WTC11 (cell line): ENCODE measurements at regions not wholly inside any gene's neighbourhood (a gene's known extent, or its start where the extent isn't known, plus 50 kb on each side); places are given as distances from the start of the nearest gene placed in this dataset.

Source experiments
- ATAC-seq: fragments of 200-7000 bp; cut with Tn5 transposase; 2 replicates; pipeline ENCODE4 v1.10.0; 2021; ENCODE audit warnings: mild to moderate bottlenecking, moderate library complexity
- CTCF ChIA-PET: fragments of 300-600 bp; sonication (Branson Sonifier 250); formaldehyde crosslinking; loops from one replicate; lab custom pipeline; 2021; ENCODE audit warnings: antibody characterized with exemption; lab: Charles Lee
- POLR2A ChIA-PET: fragments of 350-600 bp; sonication (Branson Sonifier 250); formaldehyde crosslinking; loops from one replicate; lab custom pipeline; 2021; ENCODE audit warnings: antibody characterized with exemption; lab: Charles Lee
- DNase-seq: peaks from one replicate; pipeline ENCODE4 v3.0.0; 2021; ENCODE audit warnings: low spot score
- H3K27ac Mint-ChIP-seq: 2 replicates; pipeline ENCODE4 v1.8.0; 2021; ENCODE audit warnings: mixed read lengths
- H3K27me3 Mint-ChIP-seq: 2 replicates; pipeline ENCODE4 v1.8.0; 2021; ENCODE audit warnings: low read depth, mild to moderate bottlenecking, moderate library complexity, mixed read lengths
- H3K36me3 Mint-ChIP-seq: 2 replicates; pipeline ENCODE4 v1.8.0; 2021; ENCODE audit warnings: mixed read lengths
- H3K4me1 Mint-ChIP-seq: 2 replicates; pipeline ENCODE4 v1.8.0; 2022; ENCODE audit warnings: mixed read lengths
- H3K4me3 Mint-ChIP-seq: 2 replicates; pipeline ENCODE4 v1.8.0; 2021; ENCODE audit warnings: mild to moderate bottlenecking, moderate library complexity, mixed read lengths
- H3K9me3 Mint-ChIP-seq: 2 replicates; pipeline ENCODE4 v1.8.0; 2021; ENCODE audit warnings: mixed read lengths
- CREM ChIP-seq: sonication (generic); formaldehyde crosslinking; IDR thresholded peaks from 2 replicates; pipeline ENCODE4 v1.8.1; 2022; ENCODE audit warnings: mild to moderate bottlenecking, missing genetic modification reagents, moderate library complexity
- EMX1 ChIP-seq: fragments of 250-450 bp; sonication (Bioruptor Pico); IDR thresholded peaks from 2 replicates; pipeline ENCODE4 v1.8.0; 2021; ENCODE audit warnings: mild to moderate bottlenecking
- ESRRA ChIP-seq: sonication (generic); formaldehyde crosslinking; IDR thresholded peaks from 2 replicates; pipeline ENCODE4 v1.8.1; 2022; ENCODE audit warnings: mild to moderate bottlenecking, missing genetic modification reagents, borderline replicate concordance
- FOXK1 ChIP-seq: sonication (generic); formaldehyde crosslinking; IDR thresholded peaks from 2 replicates; pipeline ENCODE4 v1.8.0; 2022; ENCODE audit warnings: mild to moderate bottlenecking, moderate library complexity, missing genetic modification reagents
- GABPB1 ChIP-seq: sonication (generic); formaldehyde crosslinking; IDR thresholded peaks from 2 replicates; pipeline ENCODE4 v1.8.1; 2023; ENCODE audit warnings: mild to moderate bottlenecking, missing genetic modification reagents
- JAZF1 ChIP-seq: fragments of 250-450 bp; sonication (Bioruptor Pico); IDR thresholded peaks from 2 replicates; pipeline ENCODE4 v1.9.0; 2021; ENCODE audit warnings: moderate library complexity, mild to moderate bottlenecking, inconsistent platforms
- NR3C1 ChIP-seq: sonication (generic); formaldehyde crosslinking; conservative IDR thresholded peaks from 2 replicates; pipeline ENCODE4 v1.8.1; 2023; ENCODE audit warnings: low read depth, mild to moderate bottlenecking, missing genetic modification reagents
- OVOL2 ChIP-seq: fragments of 250-450 bp; sonication (Bioruptor Pico); IDR thresholded peaks from 2 replicates; pipeline ENCODE4 v1.9.0; 2021; ENCODE audit warnings: mild to moderate bottlenecking, borderline replicate concordance
- RORB ChIP-seq: fragments of 250-450 bp; sonication (Bioruptor Pico); IDR thresholded peaks from 2 replicates; pipeline ENCODE4 v1.9.0; 2021; ENCODE audit warnings: mild to moderate bottlenecking
- SOX15 ChIP-seq: fragments of 250-450 bp; sonication (Bioruptor Pico); IDR thresholded peaks from 2 replicates; pipeline ENCODE4 v1.9.0; 2021; ENCODE audit warnings: mild to moderate bottlenecking
- SP1 ChIP-seq: sonication (generic); formaldehyde crosslinking; conservative IDR thresholded peaks from 2 replicates; pipeline ENCODE4 v1.8.1; 2022; ENCODE audit warnings: missing genetic modification reagents
- ZNF263 ChIP-seq: sonication (generic); formaldehyde crosslinking; IDR thresholded peaks from 2 replicates; pipeline ENCODE4 v1.8.1; 2022; ENCODE audit warnings: low read depth, mild to moderate bottlenecking, moderate library complexity, missing genetic modification reagents
- ZNF317 ChIP-seq: sonication (generic); formaldehyde crosslinking; IDR thresholded peaks from 2 replicates; pipeline ENCODE4 v1.8.1; 2023; ENCODE audit warnings: low read depth, mild to moderate bottlenecking, moderate library complexity, missing genetic modification reagents, borderline replicate concordance
- ZNF423 ChIP-seq: fragments of 250-450 bp; sonication (Bioruptor Pico); IDR thresholded peaks from 2 replicates; pipeline ENCODE4 v2.1.2; 2022; ENCODE audit warnings: mild to moderate bottlenecking, moderate library complexity
- ZNF671 ChIP-seq: fragments of 250-450 bp; sonication (Bioruptor Pico); IDR thresholded peaks from 2 replicates; pipeline ENCODE4 v1.8.0; 2021; ENCODE audit warnings: mild to moderate bottlenecking
- TF ChIP-seq, protein P1 (sequence below): fragments of 250-450 bp; sonication (Bioruptor Pico); conservative IDR thresholded peaks from 2 replicates; pipeline ENCODE4 v1.9.0; 2021; ENCODE audit warnings: mild to moderate bottlenecking
- TF ChIP-seq, protein P2 (sequence below): fragments of 250-450 bp; sonication (Bioruptor Pico); IDR thresholded peaks from 2 replicates; pipeline ENCODE4 v1.9.0; 2021; ENCODE audit warnings: mild to moderate bottlenecking
- TF ChIP-seq, protein P3 (sequence below): sonication (generic); formaldehyde crosslinking; IDR thresholded peaks from 2 replicates; pipeline ENCODE4 v1.8.1; 2022; ENCODE audit warnings: low read depth, missing genetic modification reagents, borderline replicate concordance

DNA sequence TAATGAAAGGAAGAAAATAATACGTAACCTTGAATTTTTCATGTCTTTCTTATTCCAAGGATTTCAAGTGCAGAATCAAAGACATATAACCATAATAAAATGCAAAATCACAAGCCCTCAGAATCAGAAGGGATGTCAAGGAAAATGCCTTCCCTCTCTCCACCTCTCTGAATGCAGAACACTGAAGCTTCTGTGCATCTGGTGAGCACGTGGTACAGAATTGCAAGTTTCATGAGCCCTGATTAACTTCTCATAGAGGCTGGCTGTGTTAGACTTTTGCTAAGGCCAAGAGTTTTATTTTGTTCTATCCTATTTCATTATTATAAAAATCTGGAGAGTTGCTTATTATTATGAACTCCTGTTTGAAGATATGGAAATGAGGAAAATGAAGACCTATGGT, 533.7 kb upstream of the POM121L12 start:
- Mint-ChIP-seq H3K27ac (no peak overlapping the region), H3K27me3 (no peaks in the 10 kb centered on the region), H3K36me3 (no peaks in the 10 kb centered on the region), H3K4me3 (no peak overlapping the region), H3K4me1 (peaks cover 5% of the 10 kb centered on the region; the same call in 1 of the 2 replicates), H3K9me3 (no peaks in the 10 kb centered on the region)
- ATAC-seq (no peak), DNase-seq (no peak)
- TF ChIP-seq ZNF317 (CRISPR knock-in tag), result no peak
- ChIA-PET POLR2A (no interaction called here), CTCF (no interaction called here)

DNA sequence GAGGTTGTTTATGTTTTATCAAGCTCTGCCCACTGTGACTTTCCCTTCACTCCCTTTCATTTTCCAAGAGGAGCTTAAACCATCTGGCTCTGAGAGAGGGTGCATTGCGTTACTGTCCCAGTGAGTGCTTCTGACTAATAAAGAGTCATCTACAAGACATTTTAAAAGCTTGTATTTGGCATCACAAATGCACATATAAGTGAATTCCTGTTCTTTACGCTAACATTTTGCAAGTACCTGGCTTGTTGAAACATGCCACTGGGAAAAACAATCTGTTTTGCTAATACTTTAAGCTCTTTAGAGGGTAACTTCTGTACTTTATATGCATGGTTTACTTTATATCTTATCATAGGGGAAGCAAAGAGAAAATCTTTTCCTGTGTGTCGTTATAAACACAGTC, 534.6 kb upstream of the POM121L12 start:
- Mint-ChIP-seq H3K27ac (no peak overlapping the region), H3K36me3 (no peaks in the 10 kb centered on the region), H3K4me3 (no peak overlapping the region), H3K9me3 (no peaks in the 10 kb centered on the region), H3K27me3 (no peaks in the 10 kb centered on the region), H3K4me1 (peaks cover 5% of the 10 kb centered on the region; the same call in 1 of the 2 replicates)
- POLR2A ChIA-PET, result no interaction called here
- ATAC-seq (no peak), DNase-seq (no peak)
- TF ChIP-seq, protein P1, sequence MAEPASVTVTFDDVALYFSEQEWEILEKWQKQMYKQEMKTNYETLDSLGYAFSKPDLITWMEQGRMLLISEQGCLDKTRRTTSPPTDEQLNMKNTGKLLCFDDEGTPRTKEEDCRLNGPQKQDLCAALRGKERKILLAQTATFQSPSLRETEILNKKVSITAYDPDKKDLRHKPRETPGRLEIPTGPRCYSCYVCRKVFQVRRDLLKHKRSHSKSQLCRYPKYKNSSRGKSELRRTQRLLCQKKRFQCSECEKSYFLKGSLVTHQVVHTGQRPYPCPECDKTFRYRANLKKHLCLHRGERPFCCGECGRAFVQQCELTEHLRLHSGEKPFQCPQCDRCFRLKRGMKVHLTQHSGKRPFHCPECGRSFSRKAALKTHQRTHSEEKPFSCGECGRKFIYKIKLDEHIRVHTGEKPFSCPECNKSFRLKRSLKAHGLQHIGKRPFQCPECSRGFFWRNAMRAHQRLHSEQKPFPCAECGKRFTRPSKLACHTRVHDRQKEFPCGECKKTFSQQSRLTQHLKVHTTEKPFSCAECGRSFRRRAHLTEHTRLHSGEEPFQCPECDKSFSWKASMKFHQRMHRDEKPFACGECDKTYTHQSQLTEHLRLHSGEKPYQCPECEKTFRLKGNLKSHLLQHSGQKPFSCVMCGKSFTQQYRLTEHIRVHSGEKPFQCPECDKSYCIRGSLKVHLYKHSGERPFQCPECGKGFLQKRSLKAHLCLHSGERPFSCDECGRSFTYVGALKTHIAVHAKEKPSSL (CRISPR knock-in tag), result no peak
- CTCF ChIA-PET, result no interaction called here

DNA sequence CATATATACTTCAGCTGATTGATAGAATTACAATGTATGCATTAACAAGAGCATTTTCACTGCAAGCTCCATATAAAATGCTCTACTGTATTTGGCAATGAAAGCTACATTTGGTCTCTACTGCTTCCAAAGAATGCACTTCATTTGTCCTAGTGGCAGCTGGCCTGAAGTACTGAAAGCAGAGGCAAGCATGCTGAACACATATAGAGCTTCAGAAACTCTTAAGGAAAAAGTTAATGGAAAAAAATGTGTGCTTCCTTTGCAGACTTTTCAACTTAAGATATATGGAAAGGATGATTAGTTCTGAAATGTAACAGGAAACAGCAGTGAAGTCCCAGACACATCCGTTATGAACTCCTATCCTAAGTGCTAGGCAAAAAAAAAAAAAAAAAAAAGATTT, 537.1 kb upstream of the POM121L12 start:
- ChIA-PET CTCF (interaction anchor here (0.7 to 0.9 kb wide), 2 partner anchors 995 to 1068 kb away, joined by 3 read pairs; no protein-coding TSS in a partner anchor), POLR2A (no interaction called here)
- ATAC-seq (peak; percentile 59; the same call in 1 of the 2 replicates), DNase-seq (no peak)
- Mint-ChIP-seq H3K27me3 (no peaks in the 10 kb centered on the region), H3K4me1 (peaks cover 5% of the 10 kb centered on the region; the same call in 1 of the 2 replicates), H3K9me3 (no peaks in the 10 kb centered on the region), H3K4me3 (no peak overlapping the region), H3K27ac (no peak overlapping the region), H3K36me3 (no peaks in the 10 kb centered on the region)
- TF ChIP-seq ZNF671 (no peak), ZNF423 (CRISPR knock-in tag) (no peak), EMX1 (CRISPR knock-in tag) (no peak), ZNF263 (no peak), CREM (CRISPR knock-in tag) (no peak), GABPB1 (CRISPR knock-in tag) (no peak), SOX15 (no peak), JAZF1 (CRISPR knock-in tag) (no peak), RORB (CRISPR knock-in tag) (no peak), ESRRA (CRISPR knock-in tag) (no peak), OVOL2 (CRISPR knock-in tag) (no peak), FOXK1 (CRISPR knock-in tag) (no peak), SP1 (CRISPR knock-in tag) (no peak), NR3C1 (CRISPR knock-in tag) (no peak)
- TF ChIP-seq, protein P2, sequence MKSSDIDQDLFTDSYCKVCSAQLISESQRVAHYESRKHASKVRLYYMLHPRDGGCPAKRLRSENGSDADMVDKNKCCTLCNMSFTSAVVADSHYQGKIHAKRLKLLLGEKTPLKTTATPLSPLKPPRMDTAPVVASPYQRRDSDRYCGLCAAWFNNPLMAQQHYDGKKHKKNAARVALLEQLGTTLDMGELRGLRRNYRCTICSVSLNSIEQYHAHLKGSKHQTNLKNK (CRISPR knock-in tag), result no peak
- TF ChIP-seq, protein P3, sequence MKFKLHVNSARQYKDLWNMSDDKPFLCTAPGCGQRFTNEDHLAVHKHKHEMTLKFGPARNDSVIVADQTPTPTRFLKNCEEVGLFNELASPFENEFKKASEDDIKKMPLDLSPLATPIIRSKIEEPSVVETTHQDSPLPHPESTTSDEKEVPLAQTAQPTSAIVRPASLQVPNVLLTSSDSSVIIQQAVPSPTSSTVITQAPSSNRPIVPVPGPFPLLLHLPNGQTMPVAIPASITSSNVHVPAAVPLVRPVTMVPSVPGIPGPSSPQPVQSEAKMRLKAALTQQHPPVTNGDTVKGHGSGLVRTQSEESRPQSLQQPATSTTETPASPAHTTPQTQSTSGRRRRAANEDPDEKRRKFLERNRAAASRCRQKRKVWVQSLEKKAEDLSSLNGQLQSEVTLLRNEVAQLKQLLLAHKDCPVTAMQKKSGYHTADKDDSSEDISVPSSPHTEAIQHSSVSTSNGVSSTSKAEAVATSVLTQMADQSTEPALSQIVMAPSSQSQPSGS, result no peak
- TF ChIP-seq, protein P1 (CRISPR knock-in tag), result no peak
- TF ChIP-seq, all 79 proteins: peak for 0
